HepG2 (cell line): ENCODE measurements at regions not wholly inside any gene's neighbourhood (a gene's known extent, or its start where the extent isn't known, plus 50 kb on each side); places are given as distances from the start of the nearest gene placed in this dataset.

Experiments
- ATAC-seq: fragments of 200-7000 bp; cut with Tn5 transposase; 3 replicates; pipeline ENCODE4 v1.9.1; 2020; ENCODE audit warnings: mild to moderate bottlenecking, moderate library complexity
- BruUV-seq: library from RNA; stranded (reverse); fragments of 400-500 nt; replicated peaks from 2 replicates; lab custom pipeline; 2021; lab: Mats Ljungman, UMichigan
- CTCF ChIA-PET: fragments of 300-600 bp; formaldehyde crosslinking; extraction: SDS; loops from one replicate; lab custom pipeline; 2021; ENCODE audit warnings: low total read pairs, inconsistent platforms, low intra/inter-chr PET ratio; lab: Yijun Ruan, JAX
- POLR2A ChIA-PET: fragments of 350-600 bp; sonication (Branson Sonifier 250); formaldehyde crosslinking; loops from one replicate; lab custom pipeline; 2020; ENCODE audit warnings: antibody characterized with exemption, inconsistent platforms; lab: Yijun Ruan, JAX
- DNase-seq: peaks from one replicate; pipeline ENCODE4 v3.0.0-alpha.2; 2015; ENCODE audit warnings: low spot score
- FAIRE-seq: peaks from 3 replicates; lab custom pipeline; 2011; peaks lifted over from hg19 to GRCh38; lab: Jason Lieb, UNC
- H2AFZ ChIP-seq: one replicate; pipeline ENCODE4 v1.6.1; 2011; ENCODE audit warnings: low read length, inconsistent platforms
- H3K27ac ChIP-seq: fragments of 300-600 bp; 3 replicates; pipeline ENCODE4 v1.8.0; 2011; ENCODE audit warnings: mixed run types, mild to moderate bottlenecking, mixed read lengths, low read length, inconsistent platforms; ENCODE audit not compliant: insufficient read depth; ENCODE audit errors: extremely low read length
- H3K27me3 ChIP-seq, 2 experiments: fragments of 200-600 bp in 1 of 2; 2 replicates in 1 of 2; 3 replicates in 1 of 2; pipeline versions ENCODE4 v1.6.0 to v1.8.0; 2011; ENCODE audit warnings: low read length in 2 of 2, mild to moderate bottlenecking in 2 of 2, moderate library complexity in 2 of 2, inconsistent platforms in 1 of 2; ENCODE audit not compliant: insufficient read depth in 2 of 2, control insufficient read depth in 1 of 2
- H3K36me3 ChIP-seq, 2 experiments: fragments of 200-600 bp in 1 of 2; replicated peaks in 1 of 2; 2 replicates in 1 of 2; 3 replicates in 1 of 2; pipeline versions ENCODE4 v1.5.1 to v1.8.0; 2011; ENCODE audit warnings: low read length in 2 of 2, inconsistent platforms in 1 of 2; ENCODE audit not compliant: insufficient read depth in 2 of 2, control insufficient read depth in 1 of 2
- H3K4me1 ChIP-seq: 2 replicates; pipeline ENCODE4 v1.5.1; 2012; ENCODE audit warnings: low read length, inconsistent platforms; ENCODE audit not compliant: insufficient read depth
- H3K4me2 ChIP-seq: 2 replicates; pipeline ENCODE4 v1.6.0; 2011; ENCODE audit warnings: low read depth, low read length, inconsistent platforms
- H3K4me3 ChIP-seq, 3 experiments: fragments of 200-600 bp in 1 of 3; sonication (generic), shearing (Covaris generic) in 1 of 3; replicated peaks in 1 of 3; 2 replicates each; pipeline ENCODE4 v1.5.1; 2011 to 2016; ENCODE audit warnings: low read length in 3 of 3, inconsistent platforms in 2 of 3, low read depth in 2 of 3, mild to moderate bottlenecking in 2 of 3, control low read depth in 1 of 3, mixed read lengths in 1 of 3; ENCODE audit not compliant: insufficient read depth in 1 of 3
- H3K79me2 ChIP-seq: one replicate; pipeline ENCODE4 v1.6.1; 2011; ENCODE audit warnings: low read length, inconsistent platforms; ENCODE audit not compliant: insufficient read depth
- H3K9ac ChIP-seq: 2 replicates; pipeline ENCODE4 v1.6.0; 2011; ENCODE audit warnings: mild to moderate bottlenecking, low read depth, low read length, inconsistent platforms; ENCODE audit not compliant: insufficient read depth
- H3K9me3 ChIP-seq: 2 replicates; pipeline ENCODE4 v1.5.1; 2012; ENCODE audit warnings: mild to moderate bottlenecking, low read length
- H4K20me1 ChIP-seq: 2 replicates; pipeline ENCODE4 v1.6.0; 2011; ENCODE audit warnings: inconsistent platforms, mild to moderate bottlenecking, low read length, moderate library complexity; ENCODE audit not compliant: insufficient read depth
- BCL3 ChIP-seq: sonication (generic); formaldehyde crosslinking; IDR thresholded peaks from 2 replicates; pipeline ENCODE4 v1.5.1; 2020; ENCODE audit warnings: mild to moderate bottlenecking, missing genetic modification reagents, moderate library complexity
- EHMT2 ChIP-seq: fragments of 200-600 bp; sonication (generic); IDR thresholded peaks from 2 replicates; pipeline ENCODE4 v1.7.0; 2017; ENCODE audit warnings: antibody characterized with exemption, low read depth, low read length, borderline replicate concordance
- ELF4 ChIP-seq: sonication (generic); formaldehyde crosslinking; IDR thresholded peaks from 2 replicates; pipeline ENCODE4 v1.5.0; 2020; ENCODE audit warnings: missing genetic modification reagents, mild to moderate bottlenecking, moderate library complexity, borderline replicate concordance
- FOXC1 ChIP-seq: sonication (generic); formaldehyde crosslinking; IDR thresholded peaks from 2 replicates; pipeline ENCODE4 v1.8.0; 2022; ENCODE audit warnings: mild to moderate bottlenecking, missing genetic modification reagents, borderline replicate concordance
- RBFOX2 ChIP-seq: fragments of 200-400 bp; formaldehyde crosslinking; IDR thresholded peaks from 2 replicates; pipeline ENCODE4 v1.6.1; 2017; ENCODE audit warnings: low read depth, mild to moderate bottlenecking, low read length
- SAP130 ChIP-seq: IDR thresholded peaks from 2 replicates; pipeline ENCODE4 v1.6.1; 2016; ENCODE audit warnings: low read depth
- SP4 ChIP-seq: sonication (generic); formaldehyde crosslinking; IDR thresholded peaks from 2 replicates; pipeline ENCODE4 v1.8.1; 2023; ENCODE audit warnings: mild to moderate bottlenecking, missing genetic modification reagents
- ZEB1 ChIP-seq: IDR thresholded peaks from 2 replicates; pipeline ENCODE4 v1.6.1; 2012; ENCODE audit warnings: mild to moderate bottlenecking, low read depth, inconsistent platforms; ENCODE audit not compliant: insufficient replicate concordance
- ZNF354B ChIP-seq: sonication (generic); formaldehyde crosslinking; IDR thresholded peaks from 2 replicates; pipeline ENCODE4 v1.8.0; 2022; ENCODE audit warnings: mild to moderate bottlenecking, missing genetic modification reagents
- ZNF382 ChIP-seq: sonication (generic); formaldehyde crosslinking; IDR thresholded peaks from 2 replicates; pipeline ENCODE4 v1.5.0; 2020; ENCODE audit warnings: missing genetic modification reagents, mild to moderate bottlenecking, borderline replicate concordance
- ZNF607 ChIP-seq: sonication (generic); formaldehyde crosslinking; IDR thresholded peaks from 2 replicates; pipeline ENCODE4 v1.5.1; 2020; ENCODE audit warnings: missing genetic modification reagents, mild to moderate bottlenecking, borderline replicate concordance
- ZNF710 ChIP-seq: sonication (generic); formaldehyde crosslinking; IDR thresholded peaks from 2 replicates; pipeline ENCODE4 v1.5.0; 2020; ENCODE audit warnings: mild to moderate bottlenecking, missing genetic modification reagents, borderline replicate concordance
- ZNF747 ChIP-seq: sonication (generic); formaldehyde crosslinking; IDR thresholded peaks from 2 replicates; pipeline ENCODE4 v1.8.1; 2023; ENCODE audit warnings: missing genetic modification reagents, mild to moderate bottlenecking, borderline replicate concordance
- WGBS: methylation state at CpG from one replicate; pipeline ENCODE4 v1.1.6; 2017; ENCODE audit warnings: low lambda C conversion rate; 5-methylcytosine and 5-hydroxymethylcytosine counted together
- in situ Hi-C: cut with HindIII; loops from 2 replicates; pipeline ENCODE4 v1.10.0; 2017; ENCODE audit warnings: low pct_unique_long_range_greater_than_20kb; ENCODE audit not compliant: extremely low pct_ligation_motif_present
- intact Hi-C: fragments of 100-400 bp; cut with micrococcal nuclease; formaldehyde crosslinking; loops from one replicate; pipeline ENCODE4 v1.10.0; 2022; ENCODE audit not compliant: unreplicated experiment
- TF ChIP-seq, protein P1 (sequence below): sonication (generic); formaldehyde crosslinking; IDR thresholded peaks from 2 replicates; pipeline ENCODE4 v1.8.0; 2022; ENCODE audit warnings: mild to moderate bottlenecking, missing genetic modification reagents, borderline replicate concordance

- no peak for FAIRE-seq
- ATAC-seq, result no peak
- no peak for TF ChIP-seq ZNF382 (CRISPR knock-in tag)
- peak; percentile 6 for TF ChIP-seq ZEB1
- TF ChIP-seq BCL3, result no peak
- no peak for TF ChIP-seq ZNF710 (CRISPR knock-in tag)
- TF ChIP-seq FOXC1, result no peak
- 0 out of 2 replicates have a peak, but pooled peaks have one; percentile 6 for TF ChIP-seq ZNF747 (CRISPR knock-in tag)
- no peak for TF ChIP-seq ZNF607 (CRISPR knock-in tag)
- TF ChIP-seq SP4 (CRISPR knock-in tag), result no peak
- TF ChIP-seq EHMT2, result 0 out of 2 replicates have a peak, but pooled peaks have one; percentile 6
- TF ChIP-seq RBFOX2, result peak; percentile 41; the same call in 1 of the 2 replicates
- TF ChIP-seq, protein P1, sequence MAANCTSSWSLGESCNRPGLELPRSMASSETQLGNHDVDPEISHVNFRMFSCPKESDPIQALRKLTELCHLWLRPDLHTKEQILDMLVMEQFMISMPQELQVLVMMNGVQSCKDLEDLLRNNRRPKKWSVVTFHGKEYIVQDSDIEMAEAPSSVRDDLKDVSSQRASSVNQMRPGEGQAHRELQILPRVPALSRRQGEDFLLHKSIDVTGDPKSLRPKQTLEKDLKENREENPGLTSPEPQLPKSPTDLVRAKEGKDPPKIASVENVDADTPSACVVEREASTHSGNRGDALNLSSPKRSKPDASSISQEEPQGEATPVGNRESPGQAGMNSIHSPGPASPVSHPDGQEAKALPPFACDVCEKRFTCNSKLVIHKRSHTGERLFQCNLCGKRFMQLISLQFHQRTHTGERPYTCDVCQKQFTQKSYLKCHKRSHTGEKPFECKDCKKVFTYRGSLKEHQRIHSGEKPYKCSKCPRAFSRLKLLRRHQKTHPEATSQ (CRISPR knock-in tag), result 0 out of 2 replicates have a peak, but pooled peaks have one; percentile 16
- TF ChIP-seq SAP130, result no peak
- TF ChIP-seq ZNF354B (CRISPR knock-in tag), result peak; percentile 10; the same call in 1 of the 2 replicates
- TF ChIP-seq ELF4 (CRISPR knock-in tag), result peak; percentile 50; the same call in 1 of the 2 replicates
- H3K27ac ChIP-seq, result peak overlapping the region; percentile 96
- intact Hi-C loops (loop anchor here (1.0 kb wide), 1 partner anchor 563 kb away; no protein-coding TSS in a partner anchor), in situ Hi-C loops (no loop called here)
- peak overlapping the region; percentile 72 for H3K4me2 ChIP-seq
- no peaks in the 10 kb centered on the region for H3K27me3 ChIP-seq
- DNase-seq, result peak; percentile 55
- no peaks in the 10 kb centered on the region for H3K79me2 ChIP-seq
- peaks cover 98% of the 10 kb centered on the region for H3K4me1 ChIP-seq
- POLR2A ChIA-PET, result interaction anchor here (0.8 to 2.5 kb wide), 13 partner anchors 11 to 562 kb away, joined by 3 to 36 read pairs (median 4); partner anchors contain the start of gene ID2
- H3K36me3 ChIP-seq, result no peaks in the 10 kb centered on the region
- peak overlapping the region; percentile 83 for H3K9ac ChIP-seq
- CTCF ChIA-PET, result no interaction called here
- no peaks in the 10 kb centered on the region for H4K20me1 ChIP-seq
- peak overlapping the region; percentile 11 for H2AFZ ChIP-seq
- WGBS, result 14% methylated on average over 6 of the region's 6 CpGs
- no TSS peak for BruUV-seq
- no peaks in the 10 kb centered on the region for H3K9me3 ChIP-seq
- peak overlapping the region in 2 of 3 experiments; percentile 15 to 53; a peak in 2 of 6 replicates for H3K4me3 ChIP-seq
Measured at GRCh38 chr2:8120506-8120860, 561.4 kb upstream of the ID2 start.
